Head of caudate nucleus (tissue), 42 donors: ENCODE measurements at regions not wholly inside any gene's neighbourhood (a gene's known extent, or its start where the extent isn't known, plus 50 kb on each side); places are given as distances from the start of the nearest gene placed in this dataset.
"Not testable (repeated sequence)": the region's sequence is repeated elsewhere in the genome, so short reads cannot be mapped to it uniquely, and the experiment has no call there.

Source experiments
- DNase-seq, 42 donors: peaks; one replicate each; pipeline versions ENCODE4 v3.0.0 to v3.0.0-alpha.2; 2020 to 2021; ENCODE audit warnings: mixed read lengths in 7 of 42
- intact Hi-C: fragments of 100-400 bp; cut with DNase I; formaldehyde crosslinking; loops from one replicate; pipeline ENCODE4 v1.15.0; 2022

- intact Hi-C loops: no loop called here
Measured at GRCh38 chr13:112170823-112171569, 104.0 kb downstream of the SOX1 start.

GRCh38 chr13:112171570-112171965 is 104.6 kb downstream of the SOX1 start:
- intact Hi-C loops: no loop called here
- DNase-seq: no peak

More at GRCh38 chr13:112170823-112171569, 104.0 kb downstream of the SOX1 start:
- peak in 3 of 42 donors; percentile 7 to 40 (median 10) for DNase-seq

- intact Hi-C loops: no loop called here
- peak in 1 of 42 donors; percentile 41 for DNase-seq
Measured at GRCh38 chr13:112172017-112172416, 105.1 kb downstream of the SOX1 start.

GRCh38 chr13:112172641-112173251 is 105.8 kb downstream of the SOX1 start:
- peak in 32 of 42 donors; percentile 8 to 67 (median 41) for DNase-seq
- intact Hi-C loops: no loop called here

- DNase-seq: no peak
- intact Hi-C loops: no loop called here
Measured at GRCh38 chr13:112174476-112175110, 107.6 kb downstream of the SOX1 start.

GRCh38 chr13:112175162-112176075 is 108.5 kb downstream of the SOX1 start:
- DNase-seq: peak in 2 of 42 donors; percentile 2 to 20
- intact Hi-C loops: no loop called here

GRCh38 chr13:112176141-112177119 is 109.5 kb downstream of the SOX1 start:
- peak in 1 of 42 donors; percentile 20 for DNase-seq
- intact Hi-C loops: not testable (repeated sequence)

- DNase-seq: peak in 3 of 42 donors; percentile 7 to 20 (median 9)
- intact Hi-C loops: no loop called here
Measured at GRCh38 chr13:112177450-112178288, 110.7 kb downstream of the SOX1 start.

- DNase-seq: peak in 4 of 42 donors; percentile 4 to 25 (median 12)
- intact Hi-C loops: no loop called here
Measured at GRCh38 chr13:112178769-112179168, 111.8 kb downstream of the SOX1 start.

- DNase-seq: peak in 4 of 42 donors; percentile 11 to 41 (median 22)
- intact Hi-C loops: no loop called here
Measured at GRCh38 chr13:112179421-112179820, 112.5 kb downstream of the SOX1 start.

- intact Hi-C loops: no loop called here
- peak in 2 of 42 donors; percentile 3 to 19 for DNase-seq
Measured at GRCh38 chr13:112179995-112180394, 113.0 kb downstream of the SOX1 start.

- DNase-seq: peak in 3 of 42 donors; percentile 9 to 42 (median 11)
- intact Hi-C loops: no loop called here
Measured at GRCh38 chr13:112181336-112182067, 114.6 kb downstream of the SOX1 start.

GRCh38 chr13:112182251-112182650 is 115.3 kb downstream of the SOX1 start:
- DNase-seq: peak in 3 of 42 donors; percentile 5 to 17 (median 12)
- intact Hi-C loops: no loop called here

GRCh38 chr13:112182846-112183531 is 116.0 kb downstream of the SOX1 start:
- intact Hi-C loops: no loop called here
- DNase-seq: peak in 3 of 42 donors; percentile 17 to 36 (median 30)

- peak in 2 of 42 donors; percentile 32 to 34 for DNase-seq
Measured at GRCh38 chr13:112183532-112184090, 116.7 kb downstream of the SOX1 start.

More at GRCh38 chr13:112183532-112184090, 116.7 kb downstream of the SOX1 start:
- intact Hi-C loops: no loop called here
